Upper lobe of right lung (tissue), 1 donor: ENCODE measurements at regions not wholly inside any gene's neighbourhood (a gene's known extent, or its start where the extent isn't known, plus 50 kb on each side); places are given as distances from the start of the nearest gene placed in this dataset.

Source experiments
- ATAC-seq: fragments of 200-7000 bp; cut with Tn5 transposase; one replicate; pipeline ENCODE4 v1.9.1; 2020; ENCODE audit warnings: mild to moderate bottlenecking, moderate library complexity
- DNase-seq: peaks from one replicate; pipeline ENCODE4 v3.0.0-alpha.2; 2020
- H3K27ac ChIP-seq: fragments of 200-600 bp; one replicate; pipeline ENCODE4 v1.8.0; 2022
- H3K27me3 ChIP-seq: fragments of 200-600 bp; one replicate; pipeline ENCODE4 v1.8.0; 2022; ENCODE audit warnings: mild to moderate bottlenecking
- H3K36me3 ChIP-seq: fragments of 200-600 bp; one replicate; pipeline ENCODE4 v1.8.0; 2022
- H3K4me1 ChIP-seq: fragments of 200-600 bp; one replicate; pipeline ENCODE4 v1.8.0; 2022
- H3K4me3 ChIP-seq: fragments of 200-600 bp; one replicate; pipeline ENCODE4 v1.8.0; 2022; ENCODE audit warnings: mild to moderate bottlenecking
- H3K9me3 ChIP-seq: fragments of 200-600 bp; one replicate; pipeline ENCODE4 v1.8.0; 2022
- CTCF ChIP-seq: fragments of 200-600 bp; IDR thresholded peaks from one replicate; pipeline ENCODE4 v1.8.0; 2022; ENCODE audit warnings: antibody characterized with exemption
- intact Hi-C: fragments of 100-400 bp; cut with DNase I; formaldehyde crosslinking; loops from one replicate; pipeline ENCODE4 v1.11.0; 2022
- donor health status: DM: no; HTN: yes; CAD: no; lungs with severe emphysema.

- Histone ChIP-seq H3K27ac (no peak overlapping the region), H3K4me3 (no peak overlapping the region), H3K4me1 (no peaks in the 10 kb centered on the region), H3K27me3 (no peaks in the 10 kb centered on the region), H3K9me3 (no peaks in the 10 kb centered on the region), H3K36me3 (no peaks in the 10 kb centered on the region)
- DNase-seq, result no peak
- no peak for TF ChIP-seq CTCF
- peak; percentile 42 for ATAC-seq
- intact Hi-C loops, result no loop called here
Observed at GRCh38 chr13:34419025-34419424, 523.0 kb upstream of the NBEA start.

- ATAC-seq, result no peak
- no peak overlapping the region for H3K27ac ChIP-seq
- H3K4me3 ChIP-seq, result no peak overlapping the region
- no peaks in the 10 kb centered on the region for H3K36me3 ChIP-seq
- no peaks in the 10 kb centered on the region for H3K4me1 ChIP-seq
- TF ChIP-seq CTCF, result no peak
- intact Hi-C loops, result no loop called here
- DNase-seq, result no peak
- no peaks in the 10 kb centered on the region for H3K9me3 ChIP-seq
- no peaks in the 10 kb centered on the region for H3K27me3 ChIP-seq
Observed at GRCh38 chr13:34419755-34420154, 522.3 kb upstream of the NBEA start.

GRCh38 chr13:34420702-34421346 is 521.2 kb upstream of the NBEA start:
- no peaks in the 10 kb centered on the region for H3K27me3 ChIP-seq
- H3K27ac ChIP-seq, result no peak overlapping the region
- no peaks in the 10 kb centered on the region for H3K36me3 ChIP-seq
- H3K9me3 ChIP-seq, result no peaks in the 10 kb centered on the region
- DNase-seq (no peak), ATAC-seq (no peak)
- H3K4me1 ChIP-seq, result no peaks in the 10 kb centered on the region
- TF ChIP-seq CTCF, result no peak
- H3K4me3 ChIP-seq, result no peak overlapping the region
- intact Hi-C loops, result no loop called here

GRCh38 chr13:34421347-34421719 is 520.7 kb upstream of the NBEA start:
- no peaks in the 10 kb centered on the region for H3K36me3 ChIP-seq
- TF ChIP-seq CTCF, result no peak
- DNase-seq (no peak), ATAC-seq (no peak)
- no peak overlapping the region for H3K27ac ChIP-seq
- intact Hi-C loops, result no loop called here
- H3K4me1 ChIP-seq, result no peaks in the 10 kb centered on the region
- no peaks in the 10 kb centered on the region for H3K27me3 ChIP-seq
- no peak overlapping the region for H3K4me3 ChIP-seq
- no peaks in the 10 kb centered on the region for H3K9me3 ChIP-seq

- ATAC-seq (no peak), DNase-seq (no peak)
- no peak overlapping the region for H3K4me3 ChIP-seq
- H3K27ac ChIP-seq, result no peak overlapping the region
- no peak for TF ChIP-seq CTCF
- intact Hi-C loops, result no loop called here
- no peaks in the 10 kb centered on the region for H3K9me3 ChIP-seq
- no peaks in the 10 kb centered on the region for H3K4me1 ChIP-seq
- no peaks in the 10 kb centered on the region for H3K36me3 ChIP-seq
- no peaks in the 10 kb centered on the region for H3K27me3 ChIP-seq
Observed at GRCh38 chr13:34421858-34422475, 520.1 kb upstream of the NBEA start.
